Glomerular endothelial cell (primary cell): ENCODE measurements at regions not wholly inside any gene's neighbourhood (a gene's known extent, or its start where the extent isn't known, plus 50 kb on each side); places are given as distances from the start of the nearest gene placed in this dataset.

Experiments used
- DNase-seq: peaks from one replicate; pipeline ENCODE4 v3.0.0-alpha.2; 2011; ENCODE audit warnings: low read depth, low spot score; ENCODE audit errors: extremely low read depth

DNA sequence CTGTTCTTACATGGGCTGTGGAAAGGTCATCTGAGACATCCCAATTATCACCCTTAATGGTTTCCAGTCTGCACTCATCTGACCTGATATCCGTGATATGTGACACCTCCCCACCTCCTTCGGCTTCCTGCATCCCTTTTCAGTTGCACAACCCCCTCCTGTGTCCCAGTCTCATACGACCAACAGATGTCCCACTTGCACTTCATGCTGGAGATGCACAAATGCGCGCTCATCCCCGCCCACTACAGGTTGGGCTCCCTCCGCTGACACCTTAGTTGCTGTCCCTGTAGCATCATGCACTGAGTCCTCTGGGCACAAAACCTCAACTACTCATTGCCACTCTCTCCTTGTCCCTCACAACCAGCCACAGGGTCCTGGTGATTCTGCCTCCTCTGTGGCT is 94.4 kb downstream of the MIS18A start:
- no peak for DNase-seq

DNA sequence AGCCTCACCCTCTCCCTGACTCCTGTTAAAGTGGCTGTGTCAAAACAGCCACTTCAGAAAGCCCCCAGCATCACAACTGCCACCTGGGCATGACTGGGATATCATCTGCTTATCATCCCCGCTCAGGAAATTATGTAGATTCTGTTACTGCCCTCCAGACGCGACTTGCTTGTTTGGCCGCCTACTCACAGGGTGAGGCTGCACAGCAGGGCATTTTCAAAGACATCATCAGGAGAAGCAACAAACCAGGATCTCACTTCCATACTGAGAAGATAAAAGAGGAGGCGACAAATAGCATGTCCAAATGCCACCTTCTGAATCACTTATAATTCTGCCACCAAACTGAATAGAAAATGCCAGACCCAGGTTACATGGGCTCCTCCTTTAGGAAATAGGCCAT is 94.8 kb downstream of the MIS18A start:
- no peak for DNase-seq

DNA sequence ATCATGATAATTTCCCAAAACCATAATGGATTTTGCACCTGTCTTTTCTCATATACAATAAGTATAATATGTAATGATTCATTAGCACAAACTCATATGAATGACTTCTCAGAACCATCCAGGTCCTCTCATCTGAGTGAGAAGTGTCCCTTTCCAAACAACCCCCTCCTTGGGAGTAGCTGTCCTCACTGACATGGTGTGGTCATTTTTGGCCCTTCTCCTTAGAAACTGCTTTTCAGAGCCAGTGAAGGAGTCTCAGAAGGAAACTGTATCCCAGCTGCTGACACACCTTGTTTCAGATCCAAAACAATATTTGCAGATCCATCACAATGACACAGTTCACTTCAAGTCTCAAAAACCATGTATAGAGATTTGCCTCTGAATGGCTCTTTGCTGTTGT is 95.5 kb downstream of the MIS18A start:
- DNase-seq = no peak

DNA sequence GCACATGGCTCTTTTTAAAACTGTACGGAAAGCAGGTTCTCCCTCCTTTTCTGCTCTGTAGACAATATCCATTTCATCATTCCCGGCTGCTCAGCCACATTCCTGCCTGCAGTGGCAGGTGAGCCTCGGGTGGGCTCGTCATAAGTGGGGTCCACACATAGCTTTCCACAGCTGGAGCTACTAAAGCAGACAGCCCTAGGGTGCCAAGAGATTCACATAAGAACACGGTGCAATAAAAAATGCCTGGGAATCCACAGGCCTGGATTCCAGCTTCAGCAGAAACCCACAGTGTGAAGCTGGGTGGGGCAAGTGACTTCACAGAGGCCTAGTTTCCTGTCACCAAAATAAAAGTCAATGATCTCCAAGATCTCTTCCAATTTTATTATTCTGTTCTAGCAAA is 96.4 kb downstream of the MIS18A start:
- DNase-seq = no peak

DNA sequence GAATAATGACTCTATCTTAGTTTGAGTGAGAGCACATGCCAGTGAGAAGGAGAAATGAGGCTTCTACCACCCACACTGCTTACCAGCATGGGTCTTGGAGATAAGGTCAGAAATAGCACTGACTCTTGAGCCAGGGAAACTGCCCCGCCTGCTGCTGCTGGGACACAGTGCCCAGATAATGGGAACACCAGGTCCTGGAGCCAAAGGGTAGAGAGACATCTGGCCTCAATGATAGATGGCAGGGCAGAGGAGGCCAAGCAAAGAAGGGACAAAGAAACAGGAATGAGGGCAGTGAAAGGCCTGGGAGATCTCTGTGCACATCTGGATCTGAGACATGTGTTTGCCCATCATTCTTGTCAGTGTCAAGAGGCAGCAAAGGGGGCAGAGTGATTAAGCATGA is 97.4 kb downstream of the MIS18A start:
- DNase-seq = no peak

- no peak for DNase-seq
Measured at GRCh38 chr21:32174819-32175218, 104.0 kb downstream of the MIS18A start.

DNA sequence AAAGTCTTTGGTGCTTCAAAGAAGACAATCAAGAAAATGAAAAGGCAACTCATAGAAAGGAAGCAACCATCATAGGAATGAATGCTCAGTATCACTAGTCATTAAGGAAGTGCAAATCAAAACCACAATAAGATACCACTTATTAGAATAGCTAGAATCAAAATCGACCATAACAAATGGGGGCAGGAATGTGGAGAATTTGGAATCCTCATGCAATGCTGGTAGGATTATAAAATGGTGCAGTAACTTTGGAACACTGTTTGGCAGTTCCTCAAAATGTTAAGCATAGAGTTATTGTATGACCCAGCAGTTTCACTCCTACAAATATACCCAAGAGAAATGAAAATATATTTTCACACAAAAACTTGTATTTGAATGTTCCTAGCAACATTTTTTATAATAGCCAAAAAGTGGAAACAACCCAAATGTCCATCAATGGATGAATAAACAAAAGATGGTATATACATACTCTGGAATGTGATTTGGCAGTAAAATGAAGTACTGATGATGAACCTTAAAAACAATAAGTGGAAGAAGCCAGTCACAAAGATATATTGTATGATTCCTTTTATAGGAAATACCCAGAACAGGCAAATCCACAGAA is 105.6 kb downstream of the MIS18A start:
- no peak for DNase-seq

GRCh38 chr21:32172106-32172505 is 106.7 kb downstream of the MIS18A start:
- DNase-seq = no peak

- no peak for DNase-seq
Measured at GRCh38 chr21:32167513-32167912, 111.3 kb downstream of the MIS18A start.

GRCh38 chr21:32163386-32163785 is 115.5 kb downstream of the MIS18A start:
- no peak for DNase-seq

- no peak for DNase-seq
Measured at GRCh38 chr21:32162727-32163320, 116.0 kb downstream of the MIS18A start.

DNA sequence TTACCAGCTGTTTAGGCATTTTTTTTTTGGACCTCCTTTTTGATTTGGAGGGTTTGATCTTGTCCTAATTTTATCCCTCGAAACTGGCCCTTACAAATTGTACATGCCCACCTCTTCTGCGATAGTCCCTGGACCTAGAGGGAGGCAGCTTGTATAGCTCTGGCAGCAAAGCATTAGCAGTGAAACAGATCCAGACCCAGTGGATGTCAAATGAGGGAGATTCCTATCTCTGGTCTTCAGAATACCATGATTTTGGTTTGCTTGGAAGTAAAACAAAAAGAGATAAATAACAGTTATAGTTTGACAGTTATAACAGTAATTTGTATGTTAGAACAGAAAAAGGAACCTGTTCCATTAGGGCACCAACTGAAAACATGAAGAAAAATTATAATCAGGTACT is 123.6 kb downstream of the MIS18A start:
- no peak for DNase-seq

DNA sequence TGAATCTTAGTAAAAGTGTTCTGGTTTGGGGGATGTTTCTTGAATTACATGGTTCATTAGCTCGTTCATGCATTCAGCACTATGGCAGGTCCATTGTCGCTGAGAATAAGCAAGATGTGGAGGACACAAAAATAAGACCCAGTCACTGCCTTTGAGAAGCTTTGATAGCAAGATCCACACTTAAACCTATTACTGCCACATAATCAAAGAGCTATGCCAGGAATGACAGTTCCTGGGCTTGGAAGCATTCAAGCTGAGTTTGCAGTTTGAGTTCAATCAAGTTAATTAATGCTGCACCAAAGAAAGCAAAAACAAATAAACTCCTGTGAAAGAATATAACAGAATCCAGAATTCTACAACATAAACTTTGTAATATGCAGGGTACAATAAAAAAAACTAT is 131.8 kb downstream of the MIS18A start:
- DNase-seq = no peak

- DNase-seq = no peak
Measured at GRCh38 chr21:32144851-32145250, 134.0 kb downstream of the MIS18A start.

GRCh38 chr21:32143241-32143939 is 135.5 kb downstream of the MIS18A start:
- no peak for DNase-seq

DNA sequence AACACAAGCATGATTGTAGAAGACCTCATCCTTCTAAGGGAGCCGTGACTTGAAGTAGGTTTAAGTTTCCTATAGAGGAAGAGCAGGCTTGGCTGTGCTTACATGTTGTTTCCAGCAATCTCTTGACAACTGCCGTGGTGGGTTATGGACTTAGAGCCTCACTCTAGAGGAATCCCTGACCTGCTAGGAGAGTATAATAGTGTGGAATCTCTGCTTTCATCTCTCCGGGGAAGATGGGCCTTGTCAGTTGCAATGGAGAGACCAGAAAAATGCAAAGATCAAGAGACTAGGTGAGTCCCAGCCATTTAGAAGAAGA is 137.6 kb downstream of the MIS18A start:
- no peak for DNase-seq

- DNase-seq = no peak
Measured at GRCh38 chr21:32140604-32141317, 138.1 kb downstream of the MIS18A start.

DNA sequence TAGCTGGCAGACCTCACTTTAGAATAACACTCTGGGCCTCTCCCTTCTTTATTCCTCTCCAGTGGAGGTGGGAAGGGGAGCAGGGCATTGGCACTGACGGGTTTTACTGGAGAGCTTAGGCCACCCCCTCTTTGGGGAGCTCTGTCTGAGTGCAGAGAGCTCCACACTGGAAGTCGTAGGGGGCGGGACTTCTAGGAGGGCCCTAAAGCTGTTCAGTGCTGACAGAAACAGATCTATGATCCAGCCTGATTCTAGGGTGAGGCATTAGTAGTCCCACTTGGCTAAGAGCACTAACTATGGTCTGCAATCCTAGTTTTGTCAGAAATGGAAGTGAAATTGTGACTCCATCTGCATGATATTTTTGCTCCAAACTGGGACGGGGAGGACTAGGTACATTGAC is 138.7 kb downstream of the MIS18A start:
- DNase-seq = no peak

DNA sequence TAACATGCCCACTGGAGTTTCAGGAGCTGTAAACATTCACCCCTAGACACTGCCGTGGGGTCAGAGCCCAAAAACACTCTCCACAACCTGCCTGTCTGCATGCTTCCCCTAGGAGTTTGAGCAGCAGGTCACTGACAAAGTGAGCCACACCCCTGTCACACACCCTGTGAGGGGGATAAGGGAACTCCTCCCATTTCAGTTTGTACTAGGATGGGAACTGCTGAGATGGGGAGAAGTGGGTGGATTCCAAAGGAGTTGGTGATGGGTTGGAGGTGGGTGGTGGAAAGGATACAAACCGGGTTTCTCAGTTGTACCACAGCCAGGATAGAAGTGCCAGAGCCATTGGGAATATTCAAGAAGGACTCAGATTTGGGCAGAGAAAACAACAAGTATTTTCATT is 140.2 kb downstream of the MIS18A start:
- no peak for DNase-seq

DNA sequence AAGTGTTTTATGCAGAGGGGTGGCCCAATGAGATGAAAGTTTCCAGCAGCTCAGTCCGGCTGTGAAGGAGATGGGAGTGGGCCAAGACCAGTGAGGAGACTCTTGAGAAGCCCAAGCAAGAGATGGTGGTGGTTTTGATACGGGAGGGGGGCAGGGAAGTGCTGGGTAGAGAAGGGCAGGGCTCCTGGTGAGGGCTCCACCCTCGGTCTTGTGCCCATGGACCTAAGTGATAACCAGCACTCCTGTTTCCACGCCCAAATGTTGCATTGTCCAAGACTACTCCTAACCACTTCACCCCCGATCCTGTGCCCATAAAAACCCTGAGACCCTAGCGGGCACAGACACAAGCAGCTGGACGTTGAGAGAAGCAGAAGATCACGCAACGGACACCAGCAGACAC is 140.9 kb downstream of the MIS18A start:
- no peak for DNase-seq

GRCh38 chr21:32137266-32137665 is 141.6 kb downstream of the MIS18A start:
- DNase-seq = no peak

DNA sequence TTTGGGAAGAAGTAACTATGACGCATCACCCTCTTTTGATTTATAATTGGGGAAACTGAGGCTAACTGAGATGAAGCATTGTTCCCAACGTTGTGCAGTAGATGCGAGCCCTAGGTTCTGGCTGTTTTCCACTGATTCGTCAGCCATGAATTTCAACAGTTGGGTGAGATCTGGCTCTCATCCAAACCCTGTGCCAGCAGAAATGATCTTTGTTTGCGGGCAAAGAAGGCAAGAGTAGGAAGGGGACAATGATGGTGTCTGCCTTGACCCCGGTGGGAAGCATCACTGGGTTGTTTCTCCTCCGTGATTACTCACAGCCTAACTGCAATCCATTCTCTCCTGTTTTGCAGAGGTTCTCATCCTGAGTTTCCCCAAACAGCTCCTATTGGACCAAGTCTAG is 142.3 kb downstream of the MIS18A start:
- DNase-seq = no peak
